DND-41 (cell line): ENCODE measurements at regions not wholly inside any gene's neighbourhood (a gene's known extent, or its start where the extent isn't known, plus 50 kb on each side); places are given as distances from the start of the nearest gene placed in this dataset.

Experiments
- CTCF ChIP-seq: IDR thresholded peaks from 2 replicates; pipeline ENCODE4 v1.5.1; 2012; ENCODE audit warnings: borderline replicate concordance, low read length, moderate library complexity, mild to moderate bottlenecking; ENCODE audit not compliant: poor library complexity, severe bottlenecking; ENCODE audit errors: extremely low read depth
- EZH2 ChIP-seq: IDR thresholded peaks from 3 replicates; pipeline ENCODE4 v1.6.1; 2012; ENCODE audit warnings: borderline replicate concordance, low read depth, mild to moderate bottlenecking, moderate library complexity, low read length, inconsistent platforms; ENCODE audit not compliant: severe bottlenecking

- TF ChIP-seq CTCF (no peak), EZH2 (no peak)
These were observed 218.3 kb upstream of the CPNE8 start for GRCh38 chr12:39123580-39124253.
